ENCODE measurements at regions not wholly inside any gene's neighbourhood (a gene's known extent, or its start where the extent isn't known, plus 50 kb on each side); places are given as distances from the start of the nearest gene placed in this dataset.
"Not testable (repeated sequence)": the region's sequence is repeated elsewhere in the genome, so short reads cannot be mapped to it uniquely, and the experiment has no call there.

DNA sequence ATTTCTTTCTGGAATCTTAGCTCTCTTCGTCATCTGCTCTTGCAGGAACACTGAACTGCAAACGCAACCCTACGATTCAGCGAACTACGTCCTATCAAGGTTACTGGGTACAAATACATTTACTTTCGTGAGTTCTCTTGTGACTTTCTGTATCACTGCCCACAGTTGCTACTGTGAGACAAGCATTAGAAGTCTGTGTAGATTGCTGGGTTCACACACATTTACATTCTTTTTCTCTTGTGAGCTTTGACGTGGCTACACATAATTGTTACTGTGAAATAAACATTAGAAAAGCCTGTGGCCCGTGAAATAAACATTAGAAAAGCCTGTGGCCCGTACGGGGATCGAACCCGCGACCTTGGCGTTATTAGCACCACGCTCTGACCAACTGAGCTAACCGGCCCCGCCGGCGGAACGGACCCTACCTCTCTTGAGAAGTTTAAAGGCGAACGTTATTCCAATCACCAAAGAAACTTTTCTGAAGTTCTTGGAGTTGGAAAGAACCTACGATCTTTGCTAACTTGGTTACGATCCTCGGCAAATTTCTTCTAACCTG, 61.2 kb upstream of the ZNF322 start:
- not testable (repeated sequence) for DNase-seq

DNA sequence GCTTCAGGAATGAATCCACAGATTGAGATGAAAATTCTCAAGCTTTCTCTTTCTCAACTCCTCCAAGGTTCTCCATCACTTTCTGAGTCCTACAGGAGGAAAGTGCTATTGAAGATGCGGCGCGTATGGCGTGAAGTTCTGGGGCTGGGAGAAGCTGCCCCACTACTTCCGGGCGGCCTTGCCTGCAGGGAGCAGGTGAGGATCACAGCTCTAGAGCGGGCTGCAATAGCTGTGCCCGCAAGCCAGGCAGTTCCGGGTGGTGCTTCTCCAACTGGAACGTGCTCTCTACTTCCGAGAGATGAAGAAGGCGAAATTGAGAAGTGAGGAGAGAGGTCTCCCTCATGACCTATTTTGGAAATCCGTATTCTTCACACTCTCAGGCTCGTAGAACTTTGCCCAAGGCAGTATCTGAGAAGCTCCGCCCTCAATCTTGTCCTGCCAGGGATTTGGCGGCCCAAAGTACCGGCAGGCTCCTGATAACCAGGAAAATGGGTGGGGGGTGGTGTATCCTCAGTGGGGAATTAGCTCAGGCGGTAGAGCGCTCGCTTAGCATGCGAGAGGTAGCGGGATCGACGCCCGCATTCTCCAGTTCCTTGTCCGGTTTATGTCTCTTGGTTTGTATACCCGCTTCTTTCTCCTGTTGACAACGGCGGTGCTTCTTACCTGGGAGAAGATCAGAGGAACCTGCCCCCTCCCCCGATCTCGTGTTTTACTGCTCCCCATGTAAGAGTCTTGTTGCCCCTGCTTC, 70.6 kb upstream of the ZNF322 start:
- not testable (repeated sequence) for DNase-seq

DNA sequence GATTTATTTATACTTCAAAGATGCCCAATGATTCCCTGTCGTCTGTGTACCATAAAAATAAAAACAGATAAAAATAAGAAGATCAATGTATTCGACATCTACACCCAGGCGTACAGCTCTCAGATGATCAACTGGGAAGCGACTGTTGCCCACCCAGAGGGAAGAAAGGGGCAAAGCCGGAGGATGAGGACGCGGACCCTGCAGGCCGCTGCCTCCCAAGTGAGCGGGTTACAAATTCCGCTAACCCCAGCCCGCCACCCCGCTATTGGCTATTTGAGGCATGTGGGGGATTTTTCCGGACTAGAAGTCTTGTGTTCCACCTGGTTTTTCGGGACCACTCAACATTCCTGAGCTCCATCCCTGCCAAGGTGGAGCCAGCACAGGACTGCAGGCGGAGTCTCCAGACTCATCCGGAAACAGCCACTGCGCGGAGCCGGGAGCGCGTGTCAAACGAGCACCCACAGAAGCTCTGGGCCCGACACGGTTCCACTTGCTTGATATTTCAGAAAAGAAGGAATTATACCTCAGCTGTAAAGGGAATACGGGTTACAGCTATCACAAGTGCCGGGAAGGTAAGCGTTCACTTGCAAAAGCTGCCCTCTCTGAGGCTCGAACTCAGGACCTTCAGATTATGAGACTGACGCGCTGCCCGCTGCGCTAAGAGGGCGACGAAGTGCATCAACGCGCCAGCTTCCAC, 75.4 kb upstream of the ZNF322 start:
- not testable (repeated sequence) for DNase-seq

DNA sequence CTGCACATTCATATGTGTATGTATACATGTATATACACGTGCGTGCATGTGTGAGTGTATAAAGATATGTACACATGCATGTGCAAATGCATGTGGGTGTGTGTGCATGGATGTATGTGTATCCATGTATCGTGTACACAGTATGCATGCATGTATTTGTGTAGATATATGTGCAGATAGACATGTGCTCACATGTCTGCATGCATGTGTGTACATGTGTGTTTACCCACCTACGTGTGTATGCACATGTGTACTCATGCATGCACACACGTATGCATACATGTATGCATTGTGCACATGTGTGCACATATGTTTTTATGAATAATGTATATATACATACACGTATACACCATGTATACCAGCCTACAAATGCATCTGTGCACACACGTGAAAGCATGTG, 80.3 kb upstream of the ZNF322 start:
- DNase-seq = no peak

DNA sequence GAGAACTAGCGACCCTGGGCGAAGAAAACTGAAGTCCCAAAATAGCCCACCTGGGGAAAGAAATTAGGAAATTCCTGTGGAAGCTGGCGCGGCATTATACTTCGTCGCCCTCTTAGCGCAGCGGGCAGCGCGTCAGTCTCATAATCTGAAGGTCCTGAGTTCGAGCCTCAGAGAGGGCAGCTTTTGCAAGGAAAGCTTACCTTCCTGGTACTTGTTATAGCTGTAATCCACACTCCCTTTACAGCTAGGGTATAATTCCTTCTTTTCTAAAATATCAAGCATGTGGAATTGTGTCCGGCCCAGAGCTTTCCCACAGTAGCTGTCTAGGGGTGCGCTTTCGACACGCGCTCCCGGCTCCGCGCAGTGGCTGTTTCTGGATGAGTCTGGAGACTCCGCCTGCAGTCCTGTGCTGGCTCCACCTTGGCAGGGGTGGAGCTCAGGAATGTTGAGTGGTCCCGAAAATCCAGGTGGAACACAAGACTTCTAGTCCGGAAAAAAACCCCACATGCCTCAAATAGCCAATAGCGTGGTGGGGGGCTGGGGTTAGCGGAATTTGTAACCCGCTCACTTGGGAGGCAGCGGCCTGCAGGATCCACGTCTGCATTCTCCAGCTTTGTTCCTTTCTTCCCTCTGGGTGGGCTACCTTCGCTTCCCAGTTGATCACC, 83.7 kb upstream of the ZNF322 start:
- no peak for DNase-seq

DNA sequence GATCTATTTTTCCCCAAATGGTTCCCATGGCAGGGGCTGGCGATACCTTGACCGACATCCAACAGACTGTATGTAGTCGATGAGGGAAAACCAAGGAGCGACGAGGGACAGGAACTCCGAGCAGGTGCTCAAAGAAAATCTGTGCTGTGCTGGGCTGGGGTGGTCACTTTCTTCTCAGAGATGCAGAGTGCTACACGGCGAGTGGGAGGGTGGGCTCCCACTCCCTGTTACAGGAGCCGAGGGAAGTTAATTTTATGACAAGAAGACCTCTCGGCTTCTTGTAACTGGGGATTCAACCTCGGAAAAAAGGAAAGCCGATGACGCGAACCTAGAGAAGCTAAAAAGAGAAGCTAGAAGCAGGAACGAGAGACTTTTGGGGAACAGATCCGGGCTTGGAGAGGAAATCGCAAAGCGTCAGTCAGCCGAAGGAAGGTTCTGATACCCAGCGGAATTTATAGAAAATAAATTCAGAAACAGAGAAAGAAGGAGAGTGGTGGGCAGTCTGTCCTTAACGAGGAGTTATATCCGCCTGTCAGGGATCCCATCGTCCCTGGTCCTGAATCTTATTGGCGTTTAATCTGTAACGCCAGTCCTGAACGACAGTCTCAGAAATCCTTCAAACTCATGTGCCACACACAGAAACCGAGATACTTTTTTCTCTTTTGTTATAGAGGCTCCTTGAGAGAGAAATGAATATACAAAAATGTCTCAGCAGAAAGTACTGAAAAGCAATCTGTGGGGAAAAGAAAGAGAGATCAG, 84.6 kb upstream of the ZNF322 start:
- DNase-seq = no peak

DNA sequence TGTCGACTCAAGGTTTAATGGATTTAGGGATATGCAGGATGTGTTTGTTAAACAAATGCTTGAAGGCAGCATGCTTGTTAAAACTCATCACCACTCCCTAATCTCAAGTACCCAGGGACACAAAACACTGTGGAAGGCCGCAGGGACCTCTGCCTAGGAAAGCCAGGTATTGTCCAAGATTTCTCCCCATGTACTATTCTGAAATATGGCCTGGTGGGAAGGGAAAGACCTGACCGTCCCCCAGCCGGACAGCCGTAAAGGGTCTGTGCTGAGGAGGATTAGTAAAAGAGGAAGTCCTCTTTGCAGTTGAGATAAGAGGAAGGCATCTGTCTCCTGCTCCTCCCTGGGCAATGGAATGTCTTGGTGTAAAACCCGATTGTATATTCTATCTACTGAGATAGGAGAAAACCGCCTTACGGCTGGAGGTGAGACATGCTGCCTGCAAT, 85.3 kb upstream of the ZNF322 start:
- DNase-seq = not testable (repeated sequence)

DNA sequence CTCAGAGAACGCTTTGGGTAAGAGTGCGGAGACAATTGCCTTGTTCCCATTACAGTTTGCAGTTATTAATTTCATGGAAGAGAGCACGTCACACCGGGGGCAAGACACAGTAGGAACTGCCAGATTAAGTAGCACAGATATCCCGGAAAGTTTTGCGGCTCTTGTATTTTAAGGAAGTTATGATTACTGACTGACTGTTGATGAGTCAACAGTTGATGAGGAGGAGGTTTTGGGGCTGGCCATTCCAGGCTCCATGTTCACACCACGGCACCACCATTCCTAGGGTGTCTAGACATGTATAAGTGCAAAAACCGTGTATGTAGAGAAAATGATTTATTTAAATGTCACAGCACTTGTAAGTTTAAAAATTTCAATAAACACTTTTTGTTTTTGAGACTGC, 86.4 kb upstream of the ZNF322 start:
- not testable (repeated sequence) for DNase-seq

DNA sequence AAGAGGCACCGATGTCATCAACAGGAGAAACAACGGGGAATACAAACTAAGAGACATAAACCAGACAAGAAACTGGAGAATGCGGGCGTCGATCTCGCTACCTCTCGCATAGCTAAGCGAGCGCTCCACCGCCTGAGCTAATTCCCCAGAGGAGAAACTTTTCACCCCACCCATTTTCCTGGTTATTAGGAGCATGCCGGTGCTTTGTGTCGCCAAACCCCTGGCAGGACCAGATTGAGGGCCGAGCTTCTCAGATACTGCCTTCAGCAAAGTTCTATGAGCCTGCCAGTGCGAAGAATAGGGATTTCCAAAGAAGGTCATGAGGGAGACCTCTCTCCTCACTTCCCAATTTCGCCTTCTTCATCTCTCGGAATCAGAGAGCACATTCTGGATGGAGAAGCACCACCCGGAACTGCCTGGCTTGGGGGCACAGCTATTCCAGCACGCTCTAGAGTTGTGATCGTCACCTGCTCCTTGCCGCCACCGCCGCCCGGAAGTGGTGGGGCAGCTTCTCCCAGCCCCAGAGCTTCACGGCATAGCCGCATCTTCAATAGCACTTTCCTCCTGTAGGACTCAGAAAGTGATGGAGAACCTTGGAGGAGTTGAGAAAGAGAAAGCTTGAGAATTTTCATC, 89.7 kb upstream of the ZNF322 start:
- not testable (repeated sequence) for DNase-seq

DNA sequence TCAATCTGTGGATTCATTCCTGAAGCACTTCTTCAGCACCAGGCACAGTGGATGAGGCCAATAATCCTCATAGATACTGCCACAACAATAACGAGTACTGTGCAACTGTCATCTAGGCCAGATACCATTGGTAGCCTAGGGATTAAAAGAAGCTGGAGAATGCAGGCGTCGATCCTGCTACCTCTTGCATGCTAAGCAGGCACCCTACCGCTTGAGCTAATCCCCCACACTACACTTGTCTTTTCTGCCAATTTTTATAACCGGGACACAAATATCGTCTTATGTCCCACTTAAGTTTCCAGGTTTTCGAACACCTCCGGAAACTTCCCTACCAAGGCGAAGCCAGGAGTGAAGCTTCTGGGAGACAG, 90.2 kb upstream of the ZNF322 start:
- not testable (repeated sequence) for DNase-seq

DNA sequence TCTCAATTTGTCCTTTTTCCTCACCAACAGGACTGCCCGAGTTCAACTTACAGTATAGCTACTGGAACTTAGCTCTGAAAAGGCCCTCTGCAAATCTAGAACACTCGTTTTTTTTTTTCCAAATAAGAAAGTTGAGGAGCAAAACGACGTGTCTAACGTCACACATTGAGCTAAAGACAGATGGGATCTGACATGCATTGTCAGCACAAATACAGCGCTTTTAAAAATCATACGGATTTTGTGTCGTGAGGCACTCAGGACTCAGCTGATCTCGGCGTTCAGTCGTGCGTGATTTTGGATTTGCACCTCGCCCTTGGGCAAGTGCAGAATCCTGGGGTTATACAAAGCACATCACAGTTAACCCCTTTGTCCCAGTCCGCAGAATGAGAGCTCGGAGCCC, 94.7 kb upstream of the ZNF322 start:
- DNase-seq = no peak

DNA sequence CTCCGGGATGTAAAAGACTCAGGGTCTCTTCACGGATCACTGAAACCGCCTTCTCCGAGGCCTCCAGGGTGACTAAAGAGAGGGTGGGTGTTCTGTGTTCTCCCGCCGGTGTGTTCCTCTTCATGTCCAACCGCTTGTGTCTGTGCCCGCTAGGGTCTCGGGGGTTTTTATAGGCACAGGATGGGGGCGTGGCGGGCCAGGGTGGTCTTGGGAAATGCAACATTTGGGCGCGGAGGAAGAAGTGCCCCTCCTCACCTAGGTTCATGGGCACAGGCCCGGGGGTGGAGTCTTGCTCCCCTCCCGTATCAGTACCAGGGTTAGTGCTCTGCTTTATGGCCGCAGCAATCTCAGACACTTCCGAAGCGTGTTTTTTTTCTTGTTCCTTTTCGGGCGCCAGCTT, 95.3 kb upstream of the ZNF322 start:
- not testable (repeated sequence) for DNase-seq

DNA sequence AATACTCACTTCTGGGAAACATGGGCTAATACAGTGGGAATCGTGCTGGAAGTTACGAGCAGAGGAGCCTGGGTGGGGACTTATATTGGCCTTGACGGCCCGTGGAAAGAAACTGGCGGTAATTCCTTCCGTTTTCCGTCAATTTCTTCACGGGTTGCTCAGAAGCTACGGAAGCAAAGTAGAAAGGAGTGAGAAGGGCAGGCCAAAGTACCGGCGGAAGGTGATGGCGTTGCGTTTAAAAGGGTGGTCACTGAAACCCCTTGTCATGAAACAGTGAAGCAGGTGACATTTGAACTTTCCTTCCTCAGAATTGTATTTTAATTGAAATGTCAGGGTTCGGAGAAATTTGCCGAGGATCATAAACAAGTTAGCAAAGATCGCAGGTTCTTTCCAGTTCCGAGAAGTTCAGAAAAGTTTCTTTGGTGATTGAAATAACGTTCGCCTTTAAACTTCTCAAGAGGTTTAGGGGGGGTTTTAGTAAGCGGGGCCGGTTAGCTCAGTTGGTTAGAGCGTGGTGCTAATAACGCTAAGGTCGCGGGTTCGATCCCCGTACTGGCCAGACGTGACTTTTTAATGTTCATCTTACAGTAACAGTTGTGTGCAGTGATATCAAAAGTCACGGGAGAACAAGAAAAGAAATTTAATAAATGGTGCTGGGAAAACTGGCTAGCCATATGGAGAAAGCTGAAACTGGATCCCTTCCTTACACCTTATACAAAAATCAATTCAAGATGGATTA, 96.7 kb upstream of the ZNF322 start:
- not testable (repeated sequence) for DNase-seq

DNA sequence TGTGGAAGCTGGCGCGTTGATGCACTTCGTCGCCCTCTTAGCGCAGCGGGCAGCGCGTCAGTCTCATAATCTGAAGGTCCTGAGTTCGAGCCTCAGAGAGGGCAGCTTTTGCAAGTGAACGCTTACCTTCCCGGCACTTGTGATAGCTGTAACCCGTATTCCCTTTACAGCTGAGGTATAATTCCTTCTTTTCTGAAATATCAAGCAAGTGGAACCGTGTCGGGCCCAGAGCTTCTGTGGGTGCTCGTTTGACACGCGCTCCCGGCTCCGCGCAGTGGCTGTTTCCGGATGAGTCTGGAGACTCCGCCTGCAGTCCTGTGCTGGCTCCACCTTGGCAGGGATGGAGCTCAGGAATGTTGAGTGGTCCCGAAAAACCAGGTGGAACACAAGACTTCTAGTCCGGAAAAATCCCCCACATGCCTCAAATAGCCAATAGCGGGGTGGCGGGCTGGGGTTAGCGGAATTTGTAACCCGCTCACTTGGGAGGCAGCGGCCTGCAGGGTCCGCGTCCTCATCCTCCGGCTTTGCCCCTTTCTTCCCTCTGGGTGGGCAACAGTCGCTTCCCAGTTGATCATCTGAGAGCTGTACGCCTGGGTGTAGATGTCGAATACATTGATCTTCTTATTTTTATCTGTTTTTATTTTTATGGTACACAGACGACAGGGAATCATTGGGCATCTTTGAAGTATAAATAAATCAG, 106.8 kb upstream of the ZNF322 start:
- not testable (repeated sequence) for DNase-seq

DNA sequence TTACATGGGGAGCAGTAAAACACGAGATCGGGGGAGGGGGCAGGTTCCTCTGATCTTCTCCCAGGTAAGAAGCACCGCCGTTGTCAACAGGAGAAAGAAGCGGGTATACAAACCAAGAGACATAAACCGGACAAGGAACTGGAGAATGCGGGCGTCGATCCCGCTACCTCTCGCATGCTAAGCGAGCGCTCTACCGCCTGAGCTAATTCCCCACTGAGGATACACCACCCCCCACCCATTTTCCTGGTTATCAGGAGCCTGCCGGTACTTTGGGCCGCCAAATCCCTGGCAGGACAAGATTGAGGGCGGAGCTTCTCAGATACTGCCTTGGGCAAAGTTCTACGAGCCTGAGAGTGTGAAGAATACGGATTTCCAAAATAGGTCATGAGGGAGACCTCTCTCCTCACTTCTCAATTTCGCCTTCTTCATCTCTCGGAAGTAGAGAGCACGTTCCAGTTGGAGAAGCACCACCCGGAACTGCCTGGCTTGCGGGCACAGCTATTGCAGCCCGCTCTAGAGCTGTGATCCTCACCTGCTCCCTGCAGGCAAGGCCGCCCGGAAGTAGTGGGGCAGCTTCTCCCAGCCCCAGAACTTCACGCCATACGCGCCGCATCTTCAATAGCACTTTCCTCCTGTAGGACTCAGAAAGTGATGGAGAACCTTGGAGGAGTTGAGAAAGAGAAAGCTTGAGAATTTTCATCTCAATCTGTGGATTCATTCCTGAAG, 111.6 kb upstream of the ZNF322 start:
- not testable (repeated sequence) for DNase-seq

DNA sequence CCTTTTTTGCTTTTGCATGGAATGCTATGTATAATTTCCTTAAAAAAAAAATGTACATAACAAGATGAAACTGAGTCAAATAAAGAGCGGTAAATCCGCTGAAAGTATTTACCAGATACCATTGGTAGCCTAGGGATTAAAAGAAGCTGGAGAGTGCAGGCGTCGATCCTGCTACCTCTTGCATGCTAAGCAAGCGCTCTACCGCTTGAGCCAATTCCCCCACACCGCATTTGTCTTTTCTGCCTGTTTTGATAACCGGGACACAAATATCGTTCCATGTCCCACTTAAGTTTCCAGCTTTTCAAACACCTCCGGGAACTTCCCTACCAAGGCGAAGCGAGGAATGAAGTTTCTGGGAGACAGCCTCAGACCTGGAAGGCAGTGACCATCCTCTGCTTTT, 113.9 kb upstream of the ZNF322 start:
- not testable (repeated sequence) for DNase-seq

DNA sequence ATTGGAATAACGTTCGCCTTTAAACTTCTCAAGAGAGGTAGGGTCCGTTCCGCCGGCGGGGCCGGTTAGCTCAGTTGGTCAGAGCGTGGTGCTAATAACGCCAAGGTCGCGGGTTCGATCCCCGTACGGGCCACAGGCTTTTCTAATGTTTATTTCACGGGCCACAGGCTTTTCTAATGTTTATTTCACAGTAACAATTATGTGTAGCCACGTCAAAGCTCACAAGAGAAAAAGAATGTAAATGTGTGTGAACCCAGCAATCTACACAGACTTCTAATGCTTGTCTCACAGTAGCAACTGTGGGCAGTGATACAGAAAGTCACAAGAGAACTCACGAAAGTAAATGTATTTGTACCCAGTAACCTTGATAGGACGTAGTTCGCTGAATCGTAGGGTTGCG, 121.0 kb upstream of the ZNF322 start:
- not testable (repeated sequence) for DNase-seq

DNA sequence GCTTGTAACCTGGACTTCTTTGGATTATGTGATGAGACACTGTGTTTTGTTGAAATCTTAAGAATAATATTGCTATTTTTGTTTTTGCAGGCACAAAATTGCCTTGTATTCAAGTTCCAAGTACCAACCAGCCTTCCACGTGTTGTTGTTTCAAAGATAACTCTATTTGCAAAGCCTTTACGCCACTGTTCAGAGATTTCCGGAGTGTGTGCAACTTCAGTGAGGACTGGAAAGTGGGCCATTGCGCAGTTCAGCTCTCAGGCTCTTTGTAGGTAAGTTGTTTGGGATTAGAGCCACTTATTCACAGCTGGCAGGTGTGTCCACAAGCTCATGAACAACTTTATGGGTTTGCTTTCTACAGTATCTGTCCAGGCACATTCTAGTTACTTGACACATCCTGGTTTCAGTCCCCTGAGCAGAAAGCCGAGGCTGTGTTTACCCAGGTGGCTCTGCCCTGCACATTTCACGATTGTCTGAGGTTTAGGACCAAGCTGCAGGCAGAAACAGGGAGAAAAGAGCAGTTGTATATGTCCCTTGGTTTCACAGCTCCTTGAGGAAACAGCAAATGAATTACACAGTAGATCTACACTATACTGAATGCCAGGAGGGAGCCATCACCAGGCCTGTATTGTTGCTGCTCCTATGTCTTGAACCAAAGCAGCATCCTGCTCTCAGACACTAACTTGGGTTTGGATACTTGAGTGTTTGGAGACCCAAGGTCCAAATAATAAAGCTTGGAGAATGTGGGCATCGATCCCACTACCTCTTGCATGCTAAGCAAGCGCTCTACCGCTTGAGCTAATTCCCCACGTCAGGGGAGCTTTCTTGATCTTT, 136.1 kb upstream of the ZNF322 start:
- not testable (repeated sequence) for DNase-seq

All from GDM1 (cell line).